WTC11 (cell line): ENCODE measurements at regions not wholly inside any gene's neighbourhood (a gene's known extent, or its start where the extent isn't known, plus 50 kb on each side); places are given as distances from the start of the nearest gene placed in this dataset.

ENCODE experiments used
- ATAC-seq: fragments of 200-7000 bp; cut with Tn5 transposase; 2 replicates; pipeline ENCODE4 v1.10.0; 2021; ENCODE audit warnings: mild to moderate bottlenecking, moderate library complexity
- CTCF ChIA-PET: fragments of 300-600 bp; sonication (Branson Sonifier 250); formaldehyde crosslinking; loops from one replicate; lab custom pipeline; 2021; ENCODE audit warnings: antibody characterized with exemption; lab: Charles Lee
- POLR2A ChIA-PET: fragments of 350-600 bp; sonication (Branson Sonifier 250); formaldehyde crosslinking; loops from one replicate; lab custom pipeline; 2021; ENCODE audit warnings: antibody characterized with exemption; lab: Charles Lee
- DNase-seq: peaks from one replicate; pipeline ENCODE4 v3.0.0; 2021; ENCODE audit warnings: low spot score
- H3K27ac Mint-ChIP-seq: 2 replicates; pipeline ENCODE4 v1.8.0; 2021; ENCODE audit warnings: mixed read lengths
- H3K27me3 Mint-ChIP-seq: 2 replicates; pipeline ENCODE4 v1.8.0; 2021; ENCODE audit warnings: low read depth, mild to moderate bottlenecking, moderate library complexity, mixed read lengths
- H3K36me3 Mint-ChIP-seq: 2 replicates; pipeline ENCODE4 v1.8.0; 2021; ENCODE audit warnings: mixed read lengths
- H3K4me1 Mint-ChIP-seq: 2 replicates; pipeline ENCODE4 v1.8.0; 2022; ENCODE audit warnings: mixed read lengths
- H3K4me3 Mint-ChIP-seq: 2 replicates; pipeline ENCODE4 v1.8.0; 2021; ENCODE audit warnings: mild to moderate bottlenecking, moderate library complexity, mixed read lengths
- H3K9me3 Mint-ChIP-seq: 2 replicates; pipeline ENCODE4 v1.8.0; 2021; ENCODE audit warnings: mixed read lengths
- CREB1 ChIP-seq: sonication (generic); formaldehyde crosslinking; IDR thresholded peaks from 2 replicates; pipeline ENCODE4 v1.8.0; 2023; ENCODE audit warnings: mild to moderate bottlenecking, missing genetic modification reagents
- EMX1 ChIP-seq: fragments of 250-450 bp; sonication (Bioruptor Pico); IDR thresholded peaks from 2 replicates; pipeline ENCODE4 v1.8.0; 2021; ENCODE audit warnings: mild to moderate bottlenecking
- ESRRA ChIP-seq: sonication (generic); formaldehyde crosslinking; IDR thresholded peaks from 2 replicates; pipeline ENCODE4 v1.8.1; 2022; ENCODE audit warnings: mild to moderate bottlenecking, missing genetic modification reagents, borderline replicate concordance
- FOXJ3 ChIP-seq: sonication (generic); formaldehyde crosslinking; IDR thresholded peaks from 2 replicates; pipeline ENCODE4 v1.9.0; 2021; ENCODE audit warnings: missing genetic modification reagents, mild to moderate bottlenecking, borderline replicate concordance
- HMGA2 ChIP-seq: fragments of 250-450 bp; sonication (Bioruptor Pico); IDR thresholded peaks from 2 replicates; pipeline ENCODE4 v1.4.0; 2021; ENCODE audit warnings: mild to moderate bottlenecking, moderate library complexity
- JUN ChIP-seq: sonication (generic); formaldehyde crosslinking; IDR thresholded peaks from 2 replicates; pipeline ENCODE4 v1.8.0; 2023; ENCODE audit warnings: mild to moderate bottlenecking, missing genetic modification reagents
- NFATC4 ChIP-seq: fragments of 250-450 bp; sonication (Bioruptor Pico); IDR thresholded peaks from 2 replicates; pipeline ENCODE4 v1.9.0; 2021; ENCODE audit warnings: mild to moderate bottlenecking
- OVOL2 ChIP-seq: fragments of 250-450 bp; sonication (Bioruptor Pico); IDR thresholded peaks from 2 replicates; pipeline ENCODE4 v1.9.0; 2021; ENCODE audit warnings: mild to moderate bottlenecking, borderline replicate concordance
- SMAD4 ChIP-seq: sonication (generic); formaldehyde crosslinking; IDR thresholded peaks from 2 replicates; pipeline ENCODE4 v1.8.0; 2022; ENCODE audit warnings: mild to moderate bottlenecking, missing genetic modification reagents
- TCF7 ChIP-seq: sonication (generic); formaldehyde crosslinking; IDR thresholded peaks from 2 replicates; pipeline ENCODE4 v1.8.0; 2022; ENCODE audit warnings: mild to moderate bottlenecking, low read depth, missing genetic modification reagents, moderate library complexity
- ZNF219 ChIP-seq: sonication (generic); formaldehyde crosslinking; IDR thresholded peaks from 2 replicates; pipeline ENCODE4 v1.8.0; 2023; ENCODE audit warnings: missing genetic modification reagents, mild to moderate bottlenecking, borderline replicate concordance
- ZNF263 ChIP-seq: sonication (generic); formaldehyde crosslinking; IDR thresholded peaks from 2 replicates; pipeline ENCODE4 v1.8.1; 2022; ENCODE audit warnings: low read depth, mild to moderate bottlenecking, moderate library complexity, missing genetic modification reagents
- TF ChIP-seq, protein P1 (sequence below): fragments of 250-450 bp; sonication (Bioruptor Pico); IDR thresholded peaks from 2 replicates; pipeline ENCODE4 v2.1.2; 2022; ENCODE audit warnings: mild to moderate bottlenecking, moderate library complexity
- TF ChIP-seq, protein P2 (sequence below): sonication (generic); formaldehyde crosslinking; IDR thresholded peaks from 2 replicates; pipeline ENCODE4 v1.8.0; 2023; ENCODE audit warnings: missing genetic modification reagents, mild to moderate bottlenecking, borderline replicate concordance
- TF ChIP-seq, protein P3 (sequence below): sonication (generic); formaldehyde crosslinking; IDR thresholded peaks from 2 replicates; pipeline ENCODE4 v1.8.1; 2022; ENCODE audit warnings: mild to moderate bottlenecking, missing genetic modification reagents, moderate library complexity, borderline replicate concordance
- TF ChIP-seq, protein P4 (sequence below): sonication (generic); formaldehyde crosslinking; IDR thresholded peaks from 2 replicates; pipeline ENCODE4 v1.8.0; 2022; ENCODE audit warnings: mild to moderate bottlenecking, missing genetic modification reagents
- TF ChIP-seq, protein P5 (sequence below): fragments of 250-450 bp; sonication (Bioruptor Pico); IDR thresholded peaks from 2 replicates; pipeline ENCODE4 v1.9.0; 2021; ENCODE audit warnings: moderate library complexity, mild to moderate bottlenecking, inconsistent platforms, borderline replicate concordance
- TF ChIP-seq, protein P6 (sequence below): sonication (generic); formaldehyde crosslinking; IDR thresholded peaks from 2 replicates; pipeline ENCODE4 v1.8.0; 2022; ENCODE audit warnings: mild to moderate bottlenecking, missing genetic modification reagents
- TF ChIP-seq, protein P7 (sequence below): sonication (generic); formaldehyde crosslinking; IDR thresholded peaks from 2 replicates; pipeline ENCODE4 v1.8.1; 2023; ENCODE audit warnings: mild to moderate bottlenecking, missing genetic modification reagents

DNA sequence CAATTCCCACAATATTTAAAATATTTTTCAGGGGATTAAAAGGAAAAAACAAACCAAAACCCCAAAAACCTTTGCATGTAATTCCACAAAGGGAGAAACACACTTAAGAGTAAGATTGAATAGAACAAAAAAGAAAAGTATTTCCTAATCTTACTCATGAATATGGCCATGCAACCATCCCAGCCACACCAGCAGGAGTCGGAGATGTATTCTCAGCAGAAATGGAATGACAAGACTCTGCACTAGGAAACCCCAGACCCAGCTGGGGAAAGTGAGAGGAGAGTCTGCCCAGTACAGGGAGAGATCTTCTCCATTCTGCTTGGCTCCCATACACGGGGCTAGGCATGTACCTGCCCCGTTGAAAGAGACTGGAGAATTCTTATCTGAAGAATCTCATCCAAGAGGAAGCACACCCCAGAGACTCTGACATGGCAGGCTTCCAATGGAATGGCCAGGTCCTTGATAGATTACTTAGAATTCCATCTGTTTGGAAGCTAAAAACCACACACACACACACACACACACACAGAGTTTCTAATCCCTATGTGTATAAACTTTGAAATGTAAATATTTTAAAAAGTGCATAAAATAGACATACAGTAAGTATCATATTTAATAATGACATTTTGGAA is 118.8 kb downstream of the GADD45G start:
- Mint-ChIP-seq H3K27ac (no peak overlapping the region), H3K4me3 (no peak overlapping the region), H3K36me3 (no peaks in the 10 kb centered on the region), H3K9me3 (no peaks in the 10 kb centered on the region), H3K4me1 (no peaks in the 10 kb centered on the region), H3K27me3 (no peaks in the 10 kb centered on the region)
- ChIA-PET CTCF (no interaction called here), POLR2A (no interaction called here)
- DNase-seq (no peak), ATAC-seq (no peak)
- no peak for TF ChIP-seq CREB1

DNA sequence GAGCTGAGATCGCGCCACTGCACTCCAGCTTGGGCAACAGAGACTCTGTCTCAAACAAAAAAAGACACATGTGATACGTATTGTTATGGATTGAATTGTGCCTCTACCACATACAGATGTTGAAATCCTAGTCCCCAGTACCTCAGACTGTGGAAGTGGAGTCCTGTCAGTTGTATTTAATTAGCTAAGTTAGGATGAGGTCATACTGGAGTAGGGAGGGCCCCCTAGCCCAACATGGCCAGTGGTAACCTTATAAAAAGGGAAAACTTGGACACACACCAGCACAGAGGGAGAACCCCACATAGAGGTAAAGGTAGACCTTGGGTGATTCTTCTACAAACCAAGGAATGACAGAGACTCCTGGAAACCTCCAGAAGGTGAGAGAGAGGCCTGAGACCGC is 119.8 kb downstream of the GADD45G start:
- ATAC-seq (no peak), DNase-seq (no peak)
- ChIA-PET CTCF (no interaction called here), POLR2A (no interaction called here)
- no peaks in the 10 kb centered on the region for H3K27me3 Mint-ChIP-seq
- H3K4me3 Mint-ChIP-seq, result no peak overlapping the region
- H3K4me1 Mint-ChIP-seq, result no peaks in the 10 kb centered on the region
- no peak overlapping the region for H3K27ac Mint-ChIP-seq
- H3K9me3 Mint-ChIP-seq, result no peaks in the 10 kb centered on the region
- TF ChIP-seq NFATC4 (CRISPR knock-in tag) (no peak), ESRRA (CRISPR knock-in tag) (no peak), SMAD4 (CRISPR knock-in tag) (no peak), TCF7 (no peak), FOXJ3 (CRISPR knock-in tag) (no peak), OVOL2 (CRISPR knock-in tag) (no peak), ZNF263 (no peak), HMGA2 (no peak), ZNF219 (CRISPR knock-in tag) (no peak), EMX1 (no peak), JUN (CRISPR knock-in tag) (no peak), CREB1 (no peak)
- TF ChIP-seq, protein P1, sequence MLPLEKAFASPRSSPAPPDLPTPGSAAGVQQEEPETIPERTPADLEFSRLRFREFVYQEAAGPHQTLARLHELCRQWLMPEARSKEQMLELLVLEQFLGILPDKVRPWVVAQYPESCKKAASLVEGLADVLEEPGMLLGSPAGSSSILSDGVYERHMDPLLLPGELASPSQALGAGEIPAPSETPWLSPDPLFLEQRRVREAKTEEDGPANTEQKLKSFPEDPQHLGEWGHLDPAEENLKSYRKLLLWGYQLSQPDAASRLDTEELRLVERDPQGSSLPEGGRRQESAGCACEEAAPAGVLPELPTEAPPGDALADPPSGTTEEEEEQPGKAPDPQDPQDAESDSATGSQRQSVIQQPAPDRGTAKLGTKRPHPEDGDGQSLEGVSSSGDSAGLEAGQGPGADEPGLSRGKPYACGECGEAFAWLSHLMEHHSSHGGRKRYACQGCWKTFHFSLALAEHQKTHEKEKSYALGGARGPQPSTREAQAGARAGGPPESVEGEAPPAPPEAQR, result no peak
- TF ChIP-seq, protein P2, sequence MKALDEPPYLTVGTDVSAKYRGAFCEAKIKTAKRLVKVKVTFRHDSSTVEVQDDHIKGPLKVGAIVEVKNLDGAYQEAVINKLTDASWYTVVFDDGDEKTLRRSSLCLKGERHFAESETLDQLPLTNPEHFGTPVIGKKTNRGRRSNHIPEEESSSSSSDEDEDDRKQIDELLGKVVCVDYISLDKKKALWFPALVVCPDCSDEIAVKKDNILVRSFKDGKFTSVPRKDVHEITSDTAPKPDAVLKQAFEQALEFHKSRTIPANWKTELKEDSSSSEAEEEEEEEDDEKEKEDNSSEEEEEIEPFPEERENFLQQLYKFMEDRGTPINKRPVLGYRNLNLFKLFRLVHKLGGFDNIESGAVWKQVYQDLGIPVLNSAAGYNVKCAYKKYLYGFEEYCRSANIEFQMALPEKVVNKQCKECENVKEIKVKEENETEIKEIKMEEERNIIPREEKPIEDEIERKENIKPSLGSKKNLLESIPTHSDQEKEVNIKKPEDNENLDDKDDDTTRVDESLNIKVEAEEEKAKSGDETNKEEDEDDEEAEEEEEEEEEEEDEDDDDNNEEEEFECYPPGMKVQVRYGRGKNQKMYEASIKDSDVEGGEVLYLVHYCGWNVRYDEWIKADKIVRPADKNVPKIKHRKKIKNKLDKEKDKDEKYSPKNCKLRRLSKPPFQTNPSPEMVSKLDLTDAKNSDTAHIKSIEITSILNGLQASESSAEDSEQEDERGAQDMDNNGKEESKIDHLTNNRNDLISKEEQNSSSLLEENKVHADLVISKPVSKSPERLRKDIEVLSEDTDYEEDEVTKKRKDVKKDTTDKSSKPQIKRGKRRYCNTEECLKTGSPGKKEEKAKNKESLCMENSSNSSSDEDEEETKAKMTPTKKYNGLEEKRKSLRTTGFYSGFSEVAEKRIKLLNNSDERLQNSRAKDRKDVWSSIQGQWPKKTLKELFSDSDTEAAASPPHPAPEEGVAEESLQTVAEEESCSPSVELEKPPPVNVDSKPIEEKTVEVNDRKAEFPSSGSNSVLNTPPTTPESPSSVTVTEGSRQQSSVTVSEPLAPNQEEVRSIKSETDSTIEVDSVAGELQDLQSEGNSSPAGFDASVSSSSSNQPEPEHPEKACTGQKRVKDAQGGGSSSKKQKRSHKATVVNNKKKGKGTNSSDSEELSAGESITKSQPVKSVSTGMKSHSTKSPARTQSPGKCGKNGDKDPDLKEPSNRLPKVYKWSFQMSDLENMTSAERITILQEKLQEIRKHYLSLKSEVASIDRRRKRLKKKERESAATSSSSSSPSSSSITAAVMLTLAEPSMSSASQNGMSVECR (CRISPR knock-in tag), result no peak
- TF ChIP-seq, protein P3, sequence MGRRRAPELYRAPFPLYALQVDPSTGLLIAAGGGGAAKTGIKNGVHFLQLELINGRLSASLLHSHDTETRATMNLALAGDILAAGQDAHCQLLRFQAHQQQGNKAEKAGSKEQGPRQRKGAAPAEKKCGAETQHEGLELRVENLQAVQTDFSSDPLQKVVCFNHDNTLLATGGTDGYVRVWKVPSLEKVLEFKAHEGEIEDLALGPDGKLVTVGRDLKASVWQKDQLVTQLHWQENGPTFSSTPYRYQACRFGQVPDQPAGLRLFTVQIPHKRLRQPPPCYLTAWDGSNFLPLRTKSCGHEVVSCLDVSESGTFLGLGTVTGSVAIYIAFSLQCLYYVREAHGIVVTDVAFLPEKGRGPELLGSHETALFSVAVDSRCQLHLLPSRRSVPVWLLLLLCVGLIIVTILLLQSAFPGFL (CRISPR knock-in tag), result no peak
- TF ChIP-seq, protein P4, sequence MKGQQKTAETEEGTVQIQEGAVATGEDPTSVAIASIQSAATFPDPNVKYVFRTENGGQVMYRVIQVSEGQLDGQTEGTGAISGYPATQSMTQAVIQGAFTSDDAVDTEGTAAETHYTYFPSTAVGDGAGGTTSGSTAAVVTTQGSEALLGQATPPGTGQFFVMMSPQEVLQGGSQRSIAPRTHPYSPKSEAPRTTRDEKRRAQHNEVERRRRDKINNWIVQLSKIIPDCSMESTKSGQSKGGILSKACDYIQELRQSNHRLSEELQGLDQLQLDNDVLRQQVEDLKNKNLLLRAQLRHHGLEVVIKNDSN, result no peak
- TF ChIP-seq, protein P5, sequence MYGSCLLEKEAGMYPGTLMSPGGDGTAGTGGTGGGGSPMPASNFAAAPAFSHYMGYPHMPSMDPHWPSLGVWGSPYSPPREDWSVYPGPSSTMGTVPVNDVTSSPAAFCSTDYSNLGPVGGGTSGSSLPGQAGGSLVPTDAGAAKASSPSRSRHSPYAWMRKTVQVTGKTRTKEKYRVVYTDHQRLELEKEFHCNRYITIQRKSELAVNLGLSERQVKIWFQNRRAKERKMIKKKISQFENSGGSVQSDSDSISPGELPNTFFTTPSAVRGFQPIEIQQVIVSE (CRISPR knock-in tag), result no peak
- TF ChIP-seq, protein P6, sequence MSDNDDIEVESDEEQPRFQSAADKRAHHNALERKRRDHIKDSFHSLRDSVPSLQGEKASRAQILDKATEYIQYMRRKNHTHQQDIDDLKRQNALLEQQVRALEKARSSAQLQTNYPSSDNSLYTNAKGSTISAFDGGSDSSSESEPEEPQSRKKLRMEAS, result no peak
- TF ChIP-seq, protein P7, sequence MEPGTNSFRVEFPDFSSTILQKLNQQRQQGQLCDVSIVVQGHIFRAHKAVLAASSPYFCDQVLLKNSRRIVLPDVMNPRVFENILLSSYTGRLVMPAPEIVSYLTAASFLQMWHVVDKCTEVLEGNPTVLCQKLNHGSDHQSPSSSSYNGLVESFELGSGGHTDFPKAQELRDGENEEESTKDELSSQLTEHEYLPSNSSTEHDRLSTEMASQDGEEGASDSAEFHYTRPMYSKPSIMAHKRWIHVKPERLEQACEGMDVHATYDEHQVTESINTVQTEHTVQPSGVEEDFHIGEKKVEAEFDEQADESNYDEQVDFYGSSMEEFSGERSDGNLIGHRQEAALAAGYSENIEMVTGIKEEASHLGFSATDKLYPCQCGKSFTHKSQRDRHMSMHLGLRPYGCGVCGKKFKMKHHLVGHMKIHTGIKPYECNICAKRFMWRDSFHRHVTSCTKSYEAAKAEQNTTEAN, result no peak
- H3K36me3 Mint-ChIP-seq, result no peaks in the 10 kb centered on the region
